NCI-H2196 treated with DMSO at 0.1 percent for 48 hours (cell line): ENCODE measurements at regions not wholly inside any gene's neighbourhood (a gene's known extent, or its start where the extent isn't known, plus 50 kb on each side); places are given as distances from the start of the nearest gene placed in this dataset.
"Not testable (repeated sequence)": the region's sequence is repeated elsewhere in the genome, so short reads cannot be mapped to it uniquely, and the experiment has no call there.

Experiments
- DNase-seq: peaks from one replicate; lab custom pipeline; 2025; ENCODE audit not compliant: unreplicated experiment; lab: John Stamatoyannopoulos, UW

GRCh38 chr10:8375137-8375536 is 320.6 kb downstream of the GATA3 start:
- DNase-seq, result no peak

GRCh38 chr10:8378198-8378983 is 323.9 kb downstream of the GATA3 start:
- no peak for DNase-seq

GRCh38 chr10:8379906-8380832 is 325.7 kb downstream of the GATA3 start:
- DNase-seq, result no peak

GRCh38 chr10:8380833-8381496 is 326.5 kb downstream of the GATA3 start:
- DNase-seq, result no peak

GRCh38 chr10:8386781-8387180 is 332.3 kb downstream of the GATA3 start:
- DNase-seq, result no peak

GRCh38 chr10:8389630-8390029 is 335.1 kb downstream of the GATA3 start:
- DNase-seq, result no peak

- no peak for DNase-seq
Observed at GRCh38 chr10:8392216-8392615, 337.7 kb downstream of the GATA3 start.

- no peak for DNase-seq
Observed at GRCh38 chr10:8393531-8393930, 339.0 kb downstream of the GATA3 start.

GRCh38 chr10:8396675-8397074 is 342.2 kb downstream of the GATA3 start:
- no peak for DNase-seq

GRCh38 chr10:8398771-8399170 is 344.3 kb downstream of the GATA3 start:
- DNase-seq, result no peak

GRCh38 chr10:8400151-8400550 is 345.7 kb downstream of the GATA3 start:
- DNase-seq, result no peak

GRCh38 chr10:8400892-8401291 is 346.4 kb downstream of the GATA3 start:
- no peak for DNase-seq

- no peak for DNase-seq
Observed at GRCh38 chr10:8401531-8401930, 347.0 kb downstream of the GATA3 start.

GRCh38 chr10:8402576-8402975 is 348.1 kb downstream of the GATA3 start:
- DNase-seq, result no peak

- no peak for DNase-seq
Observed at GRCh38 chr10:8403711-8404371, 349.4 kb downstream of the GATA3 start.

GRCh38 chr10:8404721-8405120 is 350.2 kb downstream of the GATA3 start:
- no peak for DNase-seq

- no peak for DNase-seq
Observed at GRCh38 chr10:8405596-8405995, 351.1 kb downstream of the GATA3 start.

GRCh38 chr10:8407501-8408021 is 353.1 kb downstream of the GATA3 start:
- DNase-seq, result no peak

GRCh38 chr10:8410506-8410905 is 356.0 kb downstream of the GATA3 start:
- no peak for DNase-seq

GRCh38 chr10:8412541-8412940 is 358.1 kb downstream of the GATA3 start:
- DNase-seq, result no peak

GRCh38 chr10:8415029-8415428 is 360.5 kb downstream of the GATA3 start:
- not testable (repeated sequence) for DNase-seq
